Common myeloid progenitor, CD34-positive (primary cell): ENCODE measurements at regions not wholly inside any gene's neighbourhood (a gene's known extent, or its start where the extent isn't known, plus 50 kb on each side); places are given as distances from the start of the nearest gene placed in this dataset.
A peak's percentile ranks its signal among the peaks of the same experiment; 100 is the strongest.

Experiments used
- CTCF ChIA-PET: fragments of 350-600 bp; sonication (Branson Sonifier 250); formaldehyde crosslinking; loops from one replicate; lab custom pipeline; 2021; ENCODE audit warnings: antibody characterized with exemption; lab: Charles Lee
- POLR2A ChIA-PET: fragments of 350-600 bp; sonication (Branson Sonifier 250); formaldehyde crosslinking; loops from one replicate; lab custom pipeline; 2021; ENCODE audit warnings: antibody characterized with exemption; lab: Charles Lee
- DNase-seq, 3 donors: peaks; one replicate each; pipeline versions ENCODE4 v3.0.0 to v3.0.0-alpha.2; 2013
- H3K27ac ChIP-seq, 2 experiments: 1 replicate in 1 of 2; 2 replicates in 1 of 2; pipeline ENCODE4 v1.7.0; 2013; ENCODE audit warnings: inconsistent platforms in 2 of 2, low read length in 2 of 2, mild to moderate bottlenecking in 2 of 2, low read depth in 1 of 2, moderate library complexity in 1 of 2; ENCODE audit not compliant: severe bottlenecking in 2 of 2, insufficient read depth in 1 of 2, poor library complexity in 1 of 2
- H3K27me3 ChIP-seq, 5 experiments: replicated peaks in 2 of 5; 1 replicate in 3 of 5; 2 replicates in 2 of 5; pipeline versions ENCODE4 v1.6.1 to v1.7.0; 2013; ENCODE audit warnings: low read length in 4 of 5, mild to moderate bottlenecking in 2 of 5, moderate library complexity in 2 of 5, inconsistent platforms in 1 of 5; ENCODE audit not compliant: insufficient read depth in 5 of 5, control insufficient read depth in 4 of 5
- H3K36me3 ChIP-seq, 4 experiments: 1 replicate in 2 of 4; 2 replicates in 2 of 4; pipeline versions ENCODE4 v1.6.1 to v1.7.0; 2013; ENCODE audit warnings: low read length in 3 of 4, control low read depth in 1 of 4, mild to moderate bottlenecking in 1 of 4; ENCODE audit not compliant: control insufficient read depth in 4 of 4, insufficient read depth in 4 of 4
- H3K4me1 ChIP-seq, 4 experiments: 1 replicate in 3 of 4; 2 replicates in 1 of 4; pipeline versions ENCODE4 v1.6.1 to v1.7.1; 2013; ENCODE audit warnings: low read length in 3 of 4, mild to moderate bottlenecking in 3 of 4, control low read depth in 1 of 4, inconsistent platforms in 1 of 4, moderate library complexity in 1 of 4; ENCODE audit not compliant: control insufficient read depth in 4 of 4, insufficient read depth in 4 of 4; ENCODE audit errors: control extremely low read depth in 1 of 4
- H3K4me3 ChIP-seq, 7 experiments: 1 replicate in 4 of 7; 2 replicates in 3 of 7; pipeline versions ENCODE4 v1.5.1 to v1.7.0; 2013; ENCODE audit warnings: mild to moderate bottlenecking in 7 of 7, low read length in 6 of 7, moderate library complexity in 6 of 7, inconsistent platforms in 2 of 7, low read depth in 2 of 7, control low read depth in 1 of 7; ENCODE audit not compliant: insufficient read depth in 4 of 7, control insufficient read depth in 1 of 7; ENCODE audit errors: extremely low read depth in 1 of 7
- H3K9me3 ChIP-seq, 5 experiments: 1 replicate in 4 of 5; 2 replicates in 1 of 5; pipeline versions ENCODE4 v1.6.1 to v1.7.1; 2013; ENCODE audit warnings: low read length in 4 of 5, mild to moderate bottlenecking in 2 of 5, inconsistent platforms in 1 of 5, low read depth in 1 of 5, moderate library complexity in 1 of 5; ENCODE audit not compliant: control insufficient read depth in 4 of 5, insufficient read depth in 2 of 5; ENCODE audit errors: control extremely low read depth in 1 of 5
- WGBS: methylation state at CpG from one replicate; pipeline ENCODE4 v1.1.5; 2013; ENCODE audit not compliant: insufficient coverage; 5-methylcytosine and 5-hydroxymethylcytosine counted together

- Histone ChIP-seq H3K27ac (no peak overlapping the region), H3K36me3 (no peaks in the 10 kb centered on the region), H3K9me3 (no peaks in the 10 kb centered on the region), H3K4me3 (no peak overlapping the region), H3K4me1 (peaks cover 0 to 6% (median 0%) of the 10 kb centered on the region in 4 experiments), H3K27me3 (no peaks in the 10 kb centered on the region)
- ChIA-PET CTCF (interaction anchor here (1.0 kb wide), 1 partner anchor 82 kb away, joined by 3 read pairs; no protein-coding TSS in a partner anchor), POLR2A (no interaction called here)
- DNase-seq, result peak; percentile 19 to 79 (median 59)
- 80% methylated on average over 1 of the region's 2 CpGs for WGBS
These were observed 143.9 kb upstream of the MOCS2 start for GRCh38 chr5:53253421-53253871.

- 92% methylated on average over 4 of the region's 5 CpGs for WGBS
- no peaks in the 10 kb centered on the region for H3K36me3 ChIP-seq
- no peaks in the 10 kb centered on the region for H3K27me3 ChIP-seq
- peaks cover 0 to 3% (median 0%) of the 10 kb centered on the region in 4 experiments for H3K4me1 ChIP-seq
- ChIA-PET POLR2A (no interaction called here), CTCF (no interaction called here)
- no peaks in the 10 kb centered on the region for H3K9me3 ChIP-seq
- no peak overlapping the region for H3K27ac ChIP-seq
- no peak for DNase-seq
- H3K4me3 ChIP-seq, result no peak overlapping the region
These were observed 147.2 kb upstream of the MOCS2 start for GRCh38 chr5:53256746-53257145.

DNA sequence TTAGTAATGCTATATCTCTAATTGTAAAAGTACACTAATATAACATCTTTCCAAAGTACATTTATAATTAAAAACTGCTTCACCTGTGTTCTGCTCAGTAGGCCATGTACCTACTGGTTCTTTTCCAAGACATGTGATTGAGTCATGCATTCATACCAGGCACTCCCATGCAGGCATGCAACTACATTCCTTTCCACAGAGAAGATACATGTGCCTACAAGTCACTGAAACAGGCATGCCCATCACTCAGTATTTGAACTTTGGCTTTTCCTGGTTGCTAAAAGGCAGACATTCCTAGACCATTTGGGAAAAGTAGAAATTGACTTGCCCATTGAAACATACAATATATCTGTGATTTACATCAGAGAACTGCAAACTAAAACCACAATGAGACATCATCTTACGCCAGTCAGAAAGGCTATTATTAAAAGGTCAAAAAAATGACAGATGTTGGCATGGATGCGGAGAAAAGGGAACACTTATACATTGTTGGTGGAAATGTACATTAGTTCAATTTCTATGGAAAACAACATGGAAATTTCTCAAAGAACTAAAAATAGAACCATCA is 148.3 kb upstream of the MOCS2 start:
- Histone ChIP-seq H3K9me3 (no peaks in the 10 kb centered on the region), H3K4me1 (peaks cover 0 to 3% (median 0%) of the 10 kb centered on the region in 4 experiments), H3K27me3 (no peaks in the 10 kb centered on the region), H3K4me3 (no peak overlapping the region), H3K36me3 (no peaks in the 10 kb centered on the region), H3K27ac (no peak overlapping the region)
- DNase-seq, result no peak
- no CpG with 5 or more reads among the region's 2 CpGs for WGBS
- ChIA-PET POLR2A (no interaction called here), CTCF (no interaction called here)

DNA sequence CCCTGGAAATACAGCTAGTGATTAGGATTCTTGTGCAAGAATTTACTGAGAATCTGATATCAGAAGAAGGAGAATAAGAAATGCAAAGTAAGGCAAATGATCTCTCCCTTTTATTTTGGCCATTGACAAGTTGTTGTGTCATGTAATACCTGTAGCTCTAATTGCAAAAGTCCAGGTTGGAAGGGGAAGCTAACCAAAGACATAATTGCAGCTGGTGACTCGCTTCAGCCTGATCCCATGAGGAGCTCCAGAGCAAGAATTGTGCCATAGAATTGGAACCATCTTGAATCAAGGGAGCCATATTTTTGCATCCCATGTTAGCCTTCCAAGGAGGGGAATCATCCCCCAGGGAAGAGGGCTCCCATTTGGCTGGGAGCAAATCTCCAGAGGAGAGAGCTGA is 149.6 kb upstream of the MOCS2 start:
- Histone ChIP-seq H3K4me3 (no peak overlapping the region), H3K9me3 (no peaks in the 10 kb centered on the region), H3K27ac (no peak overlapping the region), H3K4me1 (no peaks in the 10 kb centered on the region), H3K27me3 (no peaks in the 10 kb centered on the region), H3K36me3 (no peaks in the 10 kb centered on the region)
- ChIA-PET POLR2A (no interaction called here), CTCF (no interaction called here)
- 100% methylated on average over 1 of the region's 1 CpG for WGBS
- DNase-seq, result no peak

DNA sequence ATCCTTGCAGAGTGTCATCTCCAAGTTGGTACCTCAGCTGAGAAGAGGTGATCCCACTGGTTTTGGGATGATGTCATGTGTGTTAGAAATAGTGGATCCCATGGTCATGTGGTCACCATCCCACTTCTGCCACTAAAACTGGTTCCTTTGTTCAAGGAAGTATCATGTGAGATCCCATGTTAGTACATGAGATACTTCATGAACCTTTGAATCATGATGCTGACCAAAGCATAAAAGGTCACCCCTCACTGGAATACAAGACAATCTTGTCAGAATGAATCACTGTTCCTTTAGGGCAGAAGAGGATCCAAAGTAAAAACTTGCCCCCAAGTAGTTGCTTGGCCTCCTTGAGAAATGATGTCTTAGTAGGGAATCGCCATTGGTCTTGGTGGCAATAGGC is 150.9 kb upstream of the MOCS2 start:
- no peaks in the 10 kb centered on the region for H3K9me3 ChIP-seq
- ChIA-PET CTCF (interaction anchor here (1.3 kb wide), 1 partner anchor 31 kb away, joined by 3 read pairs; no protein-coding TSS in a partner anchor), POLR2A (no interaction called here)
- no peaks in the 10 kb centered on the region for H3K4me1 ChIP-seq
- no peak overlapping the region for H3K4me3 ChIP-seq
- WGBS, result no CpG with 5 or more reads among the region's 1 CpG
- no peaks in the 10 kb centered on the region for H3K36me3 ChIP-seq
- H3K27me3 ChIP-seq, result no peaks in the 10 kb centered on the region
- DNase-seq, result no peak
- H3K27ac ChIP-seq, result no peak overlapping the region

DNA sequence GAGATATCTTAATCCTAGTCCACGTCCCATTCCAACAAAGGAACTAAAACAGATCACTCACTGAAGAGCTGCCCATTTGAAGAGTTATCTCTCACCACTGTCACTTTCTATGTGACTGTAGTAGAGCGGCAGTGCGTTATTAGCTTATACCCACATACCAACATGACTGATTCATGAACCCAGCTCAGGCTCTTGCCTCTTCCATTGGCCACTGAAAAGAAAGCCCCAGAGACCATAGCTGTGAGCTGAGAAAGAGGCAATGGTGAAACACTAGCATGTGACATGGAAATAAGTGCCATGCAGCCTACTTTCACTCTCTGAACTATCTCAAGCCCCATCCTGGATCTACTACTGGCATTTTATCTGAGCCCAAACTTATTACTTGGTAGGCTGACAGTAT is 151.7 kb upstream of the MOCS2 start:
- Histone ChIP-seq H3K4me3 (no peak overlapping the region), H3K9me3 (no peaks in the 10 kb centered on the region), H3K36me3 (no peaks in the 10 kb centered on the region), H3K27ac (no peak overlapping the region), H3K4me1 (no peaks in the 10 kb centered on the region), H3K27me3 (no peaks in the 10 kb centered on the region)
- WGBS, result 50% methylated on average over 2 of the region's 3 CpGs
- CTCF ChIA-PET, result interaction anchor here (1.3 kb wide), 1 partner anchor 31 kb away, joined by 3 read pairs; no protein-coding TSS in a partner anchor
- POLR2A ChIA-PET, result no interaction called here
- no peak for DNase-seq

DNA sequence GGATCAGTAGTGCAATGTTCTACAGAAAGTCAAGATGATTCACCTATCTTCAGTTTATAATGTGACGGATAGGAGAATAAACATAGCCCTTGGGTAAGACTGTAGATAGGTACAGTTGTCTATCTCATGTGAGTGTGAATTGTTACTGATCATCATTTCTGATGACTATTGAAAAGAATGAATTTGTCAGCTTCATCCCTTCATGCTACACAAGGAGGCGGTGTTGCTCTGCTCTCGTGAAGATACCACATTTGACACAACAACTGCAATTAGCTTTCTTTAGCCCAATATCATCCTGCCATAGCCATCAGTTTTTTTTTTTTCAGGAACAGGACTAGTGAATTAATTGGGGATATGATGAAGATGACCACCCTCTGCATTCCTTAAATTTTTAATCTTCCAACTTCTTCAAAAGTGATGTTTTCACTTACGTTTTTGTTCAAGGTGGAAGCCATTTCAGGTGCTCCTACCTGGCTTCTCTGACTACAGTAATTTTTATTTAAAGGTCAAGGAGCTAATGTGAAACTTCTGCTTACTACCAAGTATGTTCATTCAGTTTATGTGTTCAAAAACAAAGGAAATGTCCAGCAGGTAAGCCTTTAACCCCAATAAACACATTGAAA is 152.9 kb upstream of the MOCS2 start:
- H3K4me1 ChIP-seq, result no peaks in the 10 kb centered on the region
- 89% methylated on average over 1 of the region's 4 CpGs for WGBS
- no peak overlapping the region for H3K27ac ChIP-seq
- ChIA-PET CTCF (interaction anchor here (0.9 to 1.3 kb wide), 2 partner anchors 16 to 972 kb away, joined by 3 to 6 read pairs; no protein-coding TSS in a partner anchor), POLR2A (no interaction called here)
- H3K9me3 ChIP-seq, result no peaks in the 10 kb centered on the region
- no peak overlapping the region for H3K4me3 ChIP-seq
- no peaks in the 10 kb centered on the region for H3K27me3 ChIP-seq
- H3K36me3 ChIP-seq, result no peaks in the 10 kb centered on the region
- DNase-seq, result peak in 2 of 3 donors; percentile 13 to 17
